NCI-H82 treated with DMSO at 0.1 percent for 48 hours (cell line): ENCODE measurements at regions not wholly inside any gene's neighbourhood (a gene's known extent, or its start where the extent isn't known, plus 50 kb on each side); places are given as distances from the start of the nearest gene placed in this dataset.
"Not testable (repeated sequence)": the region's sequence is repeated elsewhere in the genome, so short reads cannot be mapped to it uniquely, and the experiment has no call there.

Source experiments
- DNase-seq: peaks from one replicate; lab custom pipeline; 2025; ENCODE audit not compliant: unreplicated experiment; lab: John Stamatoyannopoulos, UW

DNA sequence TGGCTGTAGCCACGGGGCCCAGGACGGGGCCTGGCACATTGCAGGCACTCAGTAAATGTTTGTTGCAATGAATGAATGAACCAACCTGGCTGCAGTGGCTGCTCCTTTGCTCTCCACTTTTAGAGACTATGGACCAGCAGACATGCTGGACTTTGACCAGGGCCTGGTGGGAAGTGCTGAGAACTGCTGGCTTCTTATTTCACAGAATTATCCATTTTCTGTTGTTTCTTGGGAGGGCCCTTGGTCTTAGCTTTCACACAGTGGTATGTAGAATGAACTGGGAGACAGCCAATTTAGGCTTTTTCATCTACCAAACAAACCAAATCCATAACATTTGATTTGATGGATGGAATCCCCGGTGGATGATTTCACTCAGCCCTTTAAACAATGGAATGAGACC lies 78.0 kb upstream of the LHFPL2 start:
- no peak for DNase-seq

GRCh38 chr5:78726003-78726402 lies 77.4 kb upstream of the LHFPL2 start:
- DNase-seq, result no peak

GRCh38 chr5:78724061-78724460 lies 75.5 kb upstream of the LHFPL2 start:
- peak; percentile 25 for DNase-seq

DNA sequence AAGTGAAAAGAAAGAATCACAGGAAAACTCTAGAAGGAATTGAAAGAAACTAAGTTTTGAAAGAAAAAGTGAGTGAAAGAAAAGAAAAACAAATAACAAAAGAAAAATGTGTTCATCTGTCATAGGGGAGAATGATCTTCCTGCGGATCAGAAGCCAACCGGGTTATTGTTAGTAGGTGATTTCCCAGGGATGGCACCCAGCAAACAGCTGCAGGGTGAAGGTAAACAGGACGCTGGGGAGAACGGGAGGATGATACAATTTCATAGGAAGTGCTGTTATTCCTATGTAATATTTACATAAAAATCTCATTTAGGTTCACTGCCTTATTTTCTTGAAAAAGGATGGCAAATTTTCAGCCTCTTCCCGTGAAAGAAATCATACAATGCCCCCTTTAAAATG lies 72.4 kb upstream of the LHFPL2 start:
- DNase-seq, result no peak

GRCh38 chr5:78720227-78720985 lies 71.8 kb upstream of the LHFPL2 start:
- no peak for DNase-seq

- DNase-seq, result no peak
Measured at GRCh38 chr5:78719504-78720219, 71.1 kb upstream of the LHFPL2 start.

GRCh38 chr5:78718824-78719223 lies 70.3 kb upstream of the LHFPL2 start:
- DNase-seq, result no peak

DNA sequence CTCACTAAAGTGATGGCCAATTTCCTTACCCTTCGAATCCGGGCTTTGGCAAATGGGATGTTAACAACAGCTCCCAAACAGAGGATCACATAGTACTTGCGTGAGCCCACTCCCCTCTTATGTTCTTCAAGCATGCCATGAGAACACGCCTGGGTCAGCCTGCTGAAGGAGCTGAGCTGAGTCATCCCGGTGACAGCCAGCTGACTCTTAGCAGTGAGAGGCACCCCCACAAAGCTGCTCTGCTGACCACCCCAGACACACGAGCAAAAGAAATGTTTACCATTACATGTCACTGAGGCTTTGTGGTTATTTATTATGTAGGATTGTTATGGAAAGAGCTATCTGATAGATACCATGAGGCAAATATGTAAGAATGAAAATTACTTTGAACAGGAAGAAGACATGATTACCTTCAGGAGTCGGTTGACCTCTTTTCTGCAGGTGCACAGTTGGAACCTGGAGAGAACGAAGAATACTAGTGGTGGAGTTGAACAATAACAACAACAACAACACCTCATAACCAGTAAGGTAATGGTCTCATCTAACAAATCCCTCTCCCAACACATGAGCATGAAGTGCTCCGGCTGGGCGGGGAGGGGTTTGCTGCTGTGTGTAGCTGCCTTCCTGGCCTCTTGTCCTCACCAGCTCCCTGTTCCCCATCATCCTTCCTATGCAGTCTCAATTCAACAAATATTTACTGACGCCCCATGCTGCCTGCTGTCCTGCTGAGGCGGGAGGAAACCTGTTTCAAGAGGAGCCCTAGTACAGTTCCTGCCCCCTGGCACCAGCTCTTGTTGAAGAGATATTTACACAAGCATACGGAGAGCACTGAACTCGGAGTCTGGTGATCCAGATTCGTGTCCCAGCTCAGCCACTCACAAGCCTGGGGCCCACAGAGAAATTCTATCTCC lies 69.4 kb upstream of the LHFPL2 start:
- no peak for DNase-seq

DNA sequence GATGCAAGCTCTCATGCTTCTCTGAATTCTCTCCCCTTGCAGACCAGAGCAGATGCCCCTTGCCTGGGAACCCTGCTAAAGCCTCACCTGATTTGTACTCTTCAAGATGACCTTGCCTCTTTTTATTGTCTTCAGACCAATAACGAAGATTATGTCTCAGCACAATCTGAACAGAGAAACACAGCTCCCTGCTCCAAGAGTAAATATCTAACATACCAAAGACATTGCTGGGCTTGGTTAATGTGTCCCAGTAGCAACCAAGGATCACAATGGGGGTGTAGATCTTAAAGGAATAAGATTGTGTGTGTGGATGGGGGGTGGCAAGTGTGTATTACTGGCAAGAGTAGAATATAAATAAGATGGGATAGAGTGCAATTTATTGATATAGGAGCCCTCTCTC lies 67.6 kb upstream of the LHFPL2 start:
- DNase-seq, result no peak

DNA sequence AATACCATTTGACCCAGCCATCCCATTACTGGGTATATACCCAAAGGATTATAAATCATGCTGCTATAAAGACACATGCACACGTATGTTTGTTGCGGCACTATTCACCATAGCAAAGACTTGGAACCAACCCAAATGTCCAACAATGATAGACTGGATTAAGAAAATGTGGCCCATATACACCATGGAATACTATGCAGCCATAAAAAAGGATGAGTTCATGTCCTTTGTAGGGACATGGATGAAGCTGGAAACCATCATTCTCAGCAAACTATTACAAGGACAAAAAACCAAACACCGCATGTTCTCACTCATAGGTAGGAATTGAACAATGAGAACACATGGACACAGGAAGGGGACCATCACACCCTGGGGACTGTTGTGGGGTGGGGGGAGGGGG lies 66.8 kb upstream of the LHFPL2 start:
- DNase-seq, result not testable (repeated sequence)

- DNase-seq, result not testable (repeated sequence)
Measured at GRCh38 chr5:78711670-78712069, 63.1 kb upstream of the LHFPL2 start.

- DNase-seq, result not testable (repeated sequence)
Measured at GRCh38 chr5:78709729-78710430, 61.3 kb upstream of the LHFPL2 start.

GRCh38 chr5:78706825-78707224 lies 58.3 kb upstream of the LHFPL2 start:
- DNase-seq, result no peak

GRCh38 chr5:78706381-78706780 lies 57.8 kb upstream of the LHFPL2 start:
- DNase-seq, result no peak

- no peak for DNase-seq
Measured at GRCh38 chr5:78705826-78706225, 57.3 kb upstream of the LHFPL2 start.

DNA sequence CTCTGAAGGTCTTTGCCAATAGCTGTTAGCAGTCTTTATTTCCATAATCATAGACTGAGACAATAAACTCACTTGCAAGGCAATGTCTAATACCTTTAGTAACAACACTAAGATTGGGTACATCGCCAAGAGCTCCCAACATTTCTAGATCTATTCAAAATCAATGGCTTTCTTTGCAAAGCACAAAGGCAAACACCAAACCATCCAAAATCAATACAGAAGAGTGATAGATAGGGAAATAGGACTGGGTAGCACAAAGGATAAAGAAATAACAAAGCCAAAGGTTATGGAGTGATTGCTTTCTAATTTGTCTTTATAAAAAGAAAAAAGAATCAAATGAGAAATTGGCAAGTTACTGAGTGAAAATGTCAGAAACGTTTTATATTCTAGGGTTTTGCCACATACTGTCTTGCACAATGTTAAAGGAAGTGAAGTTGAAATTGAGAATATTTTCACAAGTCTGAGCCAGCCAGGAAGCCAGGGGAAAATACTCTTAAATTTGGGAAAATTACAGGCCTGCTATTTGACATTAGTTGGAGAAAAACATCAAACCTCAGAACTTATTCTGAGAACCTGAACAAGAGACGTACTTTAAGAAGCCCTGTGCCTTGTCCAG lies 53.3 kb upstream of the LHFPL2 start:
- no peak for DNase-seq

DNA sequence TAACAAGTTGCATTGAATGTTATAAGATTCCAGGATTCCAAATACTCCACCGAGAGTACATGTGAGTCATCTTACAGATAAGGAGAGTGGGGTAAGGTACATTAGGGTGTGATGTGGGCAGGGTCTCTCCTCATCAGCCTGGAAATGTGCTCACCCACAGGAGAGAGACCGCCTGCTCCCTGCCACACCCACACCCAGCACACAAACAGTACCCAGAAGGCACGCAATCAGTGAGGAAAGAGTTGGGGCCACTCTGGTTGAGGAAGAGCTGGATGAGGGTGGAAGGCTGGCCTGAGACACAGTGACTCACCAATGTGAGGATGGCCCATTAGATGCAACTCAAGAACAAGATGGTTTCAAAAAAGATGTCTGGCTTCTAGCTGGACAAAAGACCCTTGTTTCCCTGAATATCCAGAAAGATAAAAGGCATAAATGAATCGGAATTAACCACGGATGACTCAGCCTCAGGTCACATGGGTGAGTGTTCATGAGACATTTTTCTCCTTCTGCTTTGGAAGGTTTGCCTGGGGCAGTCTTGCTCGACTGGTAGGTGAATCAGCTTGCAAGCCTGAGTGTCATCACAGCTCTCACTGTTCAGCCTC lies 51.1 kb upstream of the LHFPL2 start:
- DNase-seq, result no peak

DNA sequence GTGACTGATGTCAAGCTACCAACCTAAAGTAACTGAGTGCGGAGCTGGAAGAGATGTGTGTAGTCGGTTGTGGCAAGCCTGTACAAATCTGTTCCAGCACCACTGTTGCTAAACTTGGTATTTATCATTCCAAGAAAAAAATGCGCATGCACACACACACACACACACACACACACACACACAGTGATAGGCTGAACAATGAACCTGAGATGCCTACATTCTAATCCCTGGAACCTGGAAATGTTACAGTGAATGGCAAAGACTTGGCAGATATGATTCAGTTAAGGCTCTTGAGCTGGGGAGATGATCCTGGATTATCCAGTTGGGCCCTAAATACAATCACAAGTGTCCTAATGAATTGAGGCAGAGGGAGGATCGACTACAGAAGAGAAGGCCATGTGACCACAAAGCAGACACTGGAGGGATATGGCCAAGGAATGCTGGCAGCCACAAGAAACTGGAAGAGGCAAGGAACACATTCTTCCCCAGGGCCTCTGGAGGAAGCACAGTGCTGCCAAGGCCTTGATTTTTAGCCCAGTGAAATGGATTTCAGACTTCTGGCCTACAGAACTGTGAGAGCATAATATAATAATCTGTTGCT lies 49.7 kb upstream of the LHFPL2 start:
- peak; percentile 92 for DNase-seq
